Natural killer cell treated with Interleukin-12 subunit alpha and Interleukin-12 subunit beta and Interleukin-15 and Interleukin-18, amount 100 ng/mL, for 72 hours (primary cell): ENCODE measurements at regions not wholly inside any gene's neighbourhood (a gene's known extent, or its start where the extent isn't known, plus 50 kb on each side); places are given as distances from the start of the nearest gene placed in this dataset.
"Not testable (repeated sequence)": the region's sequence is repeated elsewhere in the genome, so short reads cannot be mapped to it uniquely, and the experiment has no call there.

Source experiments
- ATAC-seq, 2 donors: fragments of 150-1000 bp; cut with Tn5 transposase in 1 of 2; sonication (Bioruptor Pico), chemical (Tn5 transposase) in 1 of 2; 2 replicates each; pipeline ENCODE4 v1.10.0; 2021
- DNase-seq: peaks from one replicate; pipeline ENCODE4 v3.0.0; 2022; ENCODE audit warnings: low spot score
- H3K27ac Mint-ChIP-seq, 2 donors: 1 replicate in 1 of 2; 2 replicates in 1 of 2; pipeline ENCODE4 v1.8.0; 2022; ENCODE audit warnings: mixed read lengths in 2 of 2, mild to moderate bottlenecking in 1 of 2, moderate library complexity in 1 of 2
- H3K27me3 Mint-ChIP-seq, 2 donors: 1 replicate in 1 of 2; 2 replicates in 1 of 2; pipeline ENCODE4 v1.8.0; 2022; ENCODE audit warnings: mixed read lengths in 2 of 2
- H3K36me3 Mint-ChIP-seq: one replicate; pipeline ENCODE4 v1.8.0; 2022; ENCODE audit warnings: mixed read lengths
- H3K4me1 Mint-ChIP-seq, 2 donors: 1 replicate in 1 of 2; 2 replicates in 1 of 2; pipeline ENCODE4 v1.8.0; 2022; ENCODE audit warnings: low read depth in 2 of 2, mixed read lengths in 2 of 2, mild to moderate bottlenecking in 1 of 2
- H3K4me3 Mint-ChIP-seq: one replicate; pipeline ENCODE4 v1.8.0; 2022; ENCODE audit warnings: mixed read lengths
- H3K9me3 Mint-ChIP-seq: 2 replicates; pipeline ENCODE4 v1.8.0; 2022; ENCODE audit warnings: mixed read lengths

- H3K4me3 Mint-ChIP-seq = no peak overlapping the region
- H3K27me3 Mint-ChIP-seq = peaks cover 0 to 2% of the 10 kb centered on the region in 2 donors
- DNase-seq = no peak
- ATAC-seq = no peak
- H3K9me3 Mint-ChIP-seq = peaks cover 20% of the 10 kb centered on the region
- no peaks in the 10 kb centered on the region for H3K4me1 Mint-ChIP-seq
- no peak overlapping the region for H3K27ac Mint-ChIP-seq
- peaks cover 15% of the 10 kb centered on the region for H3K36me3 Mint-ChIP-seq
Observed at GRCh38 chr10:23571884-23572283, 133.0 kb downstream of the OTUD1 start.

GRCh38 chr10:23581906-23582450, 143.1 kb downstream of the OTUD1 start:
- H3K27ac Mint-ChIP-seq = no peak overlapping the region
- DNase-seq = no peak

GRCh38 chr10:23584396-23584795, 145.5 kb downstream of the OTUD1 start:
- Mint-ChIP-seq H3K9me3 (no peaks in the 10 kb centered on the region), H3K4me3 (no peak overlapping the region), H3K27ac (no peak overlapping the region), H3K4me1 (no peaks in the 10 kb centered on the region), H3K36me3 (no peaks in the 10 kb centered on the region), H3K27me3 (peaks cover 0 to under 1% of the 10 kb centered on the region in 2 donors)
- ATAC-seq (no peak), DNase-seq (no peak)

More at GRCh38 chr10:23581906-23582450, 143.1 kb downstream of the OTUD1 start:
- Mint-ChIP-seq H3K9me3 (peaks cover 5% of the 10 kb centered on the region), H3K4me3 (no peak overlapping the region), H3K4me1 (no peaks in the 10 kb centered on the region), H3K27me3 (peaks cover 3 to 13% of the 10 kb centered on the region in 2 donors), H3K36me3 (no peaks in the 10 kb centered on the region)
- ATAC-seq = no peak

- no peak for DNase-seq
- Mint-ChIP-seq H3K9me3 (no peaks in the 10 kb centered on the region), H3K4me1 (no peaks in the 10 kb centered on the region), H3K36me3 (no peaks in the 10 kb centered on the region), H3K4me3 (no peak overlapping the region), H3K27ac (no peak overlapping the region), H3K27me3 (no peaks in the 10 kb centered on the region)
- no peak for ATAC-seq
Observed at GRCh38 chr10:23585186-23585585, 146.3 kb downstream of the OTUD1 start.

- Mint-ChIP-seq H3K9me3 (no peaks in the 10 kb centered on the region), H3K36me3 (no peaks in the 10 kb centered on the region), H3K4me1 (no peaks in the 10 kb centered on the region), H3K4me3 (no peak overlapping the region), H3K27me3 (no peaks in the 10 kb centered on the region), H3K27ac (no peak overlapping the region)
- ATAC-seq (no peak), DNase-seq (no peak)
Observed at GRCh38 chr10:23585666-23586065, 146.8 kb downstream of the OTUD1 start.

GRCh38 chr10:23595278-23595677, 156.4 kb downstream of the OTUD1 start:
- not testable (repeated sequence) for H3K27ac Mint-ChIP-seq, DNase-seq

GRCh38 chr10:23604613-23605012, 165.7 kb downstream of the OTUD1 start:
- Mint-ChIP-seq H3K27me3 (no peaks in the 10 kb centered on the region), H3K4me1 (no peaks in the 10 kb centered on the region), H3K36me3 (no peaks in the 10 kb centered on the region), H3K27ac (no peak overlapping the region), H3K4me3 (no peak overlapping the region), H3K9me3 (no peaks in the 10 kb centered on the region)
- ATAC-seq (no peak), DNase-seq (no peak)

More at GRCh38 chr10:23595278-23595677, 156.4 kb downstream of the OTUD1 start:
- not testable (repeated sequence) for H3K4me3 Mint-ChIP-seq, H3K36me3 Mint-ChIP-seq, H3K4me1 Mint-ChIP-seq, ATAC-seq, H3K27me3 Mint-ChIP-seq
- peaks cover 14% of the 10 kb centered on the region for H3K9me3 Mint-ChIP-seq

- H3K27me3 Mint-ChIP-seq = no peaks in the 10 kb centered on the region
- H3K36me3 Mint-ChIP-seq = no peaks in the 10 kb centered on the region
- no peak overlapping the region for H3K27ac Mint-ChIP-seq
- no peaks in the 10 kb centered on the region for H3K4me1 Mint-ChIP-seq
- H3K9me3 Mint-ChIP-seq = no peaks in the 10 kb centered on the region
- H3K4me3 Mint-ChIP-seq = no peak overlapping the region
- ATAC-seq (no peak), DNase-seq (no peak)
Observed at GRCh38 chr10:23606456-23606855, 167.6 kb downstream of the OTUD1 start.

GRCh38 chr10:23608926-23609325, 170.1 kb downstream of the OTUD1 start:
- Mint-ChIP-seq H3K9me3 (no peaks in the 10 kb centered on the region), H3K27ac (no peak overlapping the region), H3K27me3 (no peaks in the 10 kb centered on the region), H3K36me3 (no peaks in the 10 kb centered on the region), H3K4me1 (no peaks in the 10 kb centered on the region), H3K4me3 (no peak overlapping the region)
- ATAC-seq (no peak), DNase-seq (no peak)

- Mint-ChIP-seq H3K27ac (no peak overlapping the region), H3K4me1 (no peaks in the 10 kb centered on the region), H3K9me3 (no peaks in the 10 kb centered on the region), H3K4me3 (no peak overlapping the region), H3K36me3 (no peaks in the 10 kb centered on the region), H3K27me3 (no peaks in the 10 kb centered on the region)
- no peak for DNase-seq
- ATAC-seq = no peak
Observed at GRCh38 chr10:23610626-23611307, 171.9 kb downstream of the OTUD1 start.

- no peaks in the 10 kb centered on the region for H3K27me3 Mint-ChIP-seq
Observed at GRCh38 chr10:23611308-23612029, 172.6 kb downstream of the OTUD1 start.

GRCh38 chr10:23613900-23614299, 175.0 kb downstream of the OTUD1 start:
- no peaks in the 10 kb centered on the region for H3K4me1 Mint-ChIP-seq
- H3K36me3 Mint-ChIP-seq = no peaks in the 10 kb centered on the region
- H3K27ac Mint-ChIP-seq = no peak overlapping the region
- no peaks in the 10 kb centered on the region for H3K9me3 Mint-ChIP-seq
- H3K27me3 Mint-ChIP-seq = no peaks in the 10 kb centered on the region
- H3K4me3 Mint-ChIP-seq = no peak overlapping the region
- DNase-seq = no peak
- no peak for ATAC-seq

More at GRCh38 chr10:23611308-23612029, 172.6 kb downstream of the OTUD1 start:
- H3K4me3 Mint-ChIP-seq = no peak overlapping the region
- no peak overlapping the region for H3K27ac Mint-ChIP-seq
- H3K4me1 Mint-ChIP-seq = no peaks in the 10 kb centered on the region
- ATAC-seq = no peak
- no peak for DNase-seq
- no peaks in the 10 kb centered on the region for H3K36me3 Mint-ChIP-seq
- H3K9me3 Mint-ChIP-seq = no peaks in the 10 kb centered on the region

- no peaks in the 10 kb centered on the region for H3K4me1 Mint-ChIP-seq
- no peak overlapping the region for H3K27ac Mint-ChIP-seq
- H3K36me3 Mint-ChIP-seq = no peaks in the 10 kb centered on the region
- H3K9me3 Mint-ChIP-seq = no peaks in the 10 kb centered on the region
- H3K4me3 Mint-ChIP-seq = no peak overlapping the region
- H3K27me3 Mint-ChIP-seq = no peaks in the 10 kb centered on the region
- DNase-seq (no peak), ATAC-seq (no peak)
Observed at GRCh38 chr10:23614483-23614882, 175.6 kb downstream of the OTUD1 start.

GRCh38 chr10:23630376-23630775, 191.5 kb downstream of the OTUD1 start:
- no peaks in the 10 kb centered on the region for H3K4me1 Mint-ChIP-seq
- DNase-seq (no peak), ATAC-seq (no peak)
- peaks cover 2% of the 10 kb centered on the region for H3K9me3 Mint-ChIP-seq
- no peaks in the 10 kb centered on the region for H3K27me3 Mint-ChIP-seq
- H3K36me3 Mint-ChIP-seq = peaks cover 4% of the 10 kb centered on the region
- H3K4me3 Mint-ChIP-seq = no peak overlapping the region
- H3K27ac Mint-ChIP-seq = no peak overlapping the region
